Naive thymus-derived CD8-positive, alpha-beta T cell (primary cell): ENCODE measurements at regions not wholly inside any gene's neighbourhood (a gene's known extent, or its start where the extent isn't known, plus 50 kb on each side); places are given as distances from the start of the nearest gene placed in this dataset.

ENCODE experiments used
- ATAC-seq, 2 donors: fragments of 150-1000 bp; cut with Tn5 transposase in 1 of 2; sonication (Bioruptor Pico), chemical (Tn5 transposase) in 1 of 2; 1 replicate in 1 of 2; 2 replicates in 1 of 2; pipeline ENCODE4 v1.10.0; 2021; ENCODE audit warnings: mild to moderate bottlenecking in 2 of 2, moderate library complexity in 2 of 2
- POLR2A ChIA-PET: fragments of 350-600 bp; sonication (Branson Sonifier 250); formaldehyde crosslinking; loops from one replicate; lab custom pipeline; 2021; ENCODE audit warnings: antibody characterized with exemption; lab: Charles Lee
- DNase-seq, 10 donors: peaks; one replicate each; pipeline versions ENCODE4 v3.0.0 to v3.0.0-alpha.2; 2020 to 2022
- H3K27ac Mint-ChIP-seq, 10 donors: one replicate each; pipeline ENCODE4 v1.8.0; 2020 to 2022; ENCODE audit warnings: mild to moderate bottlenecking in 10 of 10, mixed read lengths in 10 of 10, moderate library complexity in 4 of 10, inconsistent platforms in 1 of 10
- H3K27me3 Mint-ChIP-seq, 5 donors: one replicate each; pipeline ENCODE4 v1.8.0; 2021 to 2022; ENCODE audit warnings: mixed read lengths in 5 of 5
- H3K36me3 Mint-ChIP-seq, 3 donors: one replicate each; pipeline ENCODE4 v1.8.0; 2020 to 2022; ENCODE audit warnings: mixed read lengths in 3 of 3, mild to moderate bottlenecking in 2 of 3, inconsistent platforms in 1 of 3
- H3K4me1 Mint-ChIP-seq, 4 donors: one replicate each; pipeline ENCODE4 v1.8.0; 2021 to 2022; ENCODE audit warnings: mixed read lengths in 4 of 4
- H3K4me3 Mint-ChIP-seq, 10 donors: one replicate each; pipeline ENCODE4 v1.8.0; 2020 to 2022; ENCODE audit warnings: mild to moderate bottlenecking in 10 of 10, mixed read lengths in 10 of 10, moderate library complexity in 6 of 10, inconsistent platforms in 1 of 10
- H3K9me3 Mint-ChIP-seq, 9 donors: one replicate each; pipeline ENCODE4 v1.8.0; 2020 to 2022; ENCODE audit warnings: mixed read lengths in 9 of 9, mild to moderate bottlenecking in 3 of 9, inconsistent platforms in 1 of 9, moderate library complexity in 1 of 9

DNA sequence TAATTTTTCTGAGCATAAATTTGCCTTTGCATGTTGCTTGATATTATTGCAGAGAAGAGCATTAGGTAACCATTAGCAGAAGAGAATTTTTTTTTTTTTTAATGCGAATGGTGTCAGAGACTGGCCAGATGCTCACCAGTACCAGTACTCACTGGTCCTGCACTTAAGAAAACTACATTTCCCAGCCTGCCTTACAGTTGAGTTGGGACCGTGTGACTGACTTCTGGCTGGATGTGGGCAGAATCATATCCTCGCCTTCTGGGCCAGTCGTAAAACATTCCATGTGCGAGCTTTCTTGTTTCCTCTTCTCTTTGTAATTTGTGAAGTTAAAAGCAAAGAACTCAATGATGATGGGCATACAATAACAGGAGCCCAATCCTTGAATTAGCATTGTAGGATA lies 132.4 kb downstream of the LRRC30 start:
- no peak for ATAC-seq
- no peak for DNase-seq
- Mint-ChIP-seq H3K9me3 (peaks cover 0 to 8% (median 0%) of the 10 kb centered on the region in 9 donors), H3K4me1 (peaks cover 0 to 3% (median 0%) of the 10 kb centered on the region in 4 donors), H3K4me3 (no peak overlapping the region), H3K36me3 (no peaks in the 10 kb centered on the region), H3K27me3 (peaks cover 0 to 29% (median 3%) of the 10 kb centered on the region in 5 donors), H3K27ac (no peak overlapping the region)
- POLR2A ChIA-PET: no interaction called here

DNA sequence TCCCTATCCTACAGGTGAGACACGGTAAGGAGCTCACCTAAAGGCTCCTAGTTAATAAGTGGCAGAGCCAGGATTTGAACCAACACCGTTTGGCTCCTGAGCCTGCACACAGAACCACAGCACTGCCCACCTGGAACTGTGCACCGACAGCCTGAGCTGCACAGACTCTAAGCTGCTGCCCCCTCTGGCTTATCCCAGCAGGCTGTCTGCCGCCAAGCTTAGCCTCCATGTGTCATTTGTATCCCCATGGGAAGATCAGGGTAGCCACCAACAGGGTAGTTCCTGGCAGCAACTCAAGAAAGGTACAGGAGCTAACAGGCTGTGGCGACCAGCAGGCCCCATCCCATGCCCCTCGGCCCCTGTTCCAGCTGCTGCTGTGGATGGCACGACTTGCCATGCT lies 135.7 kb downstream of the LRRC30 start:
- peaks cover 0 to 8% (median 0%) of the 10 kb centered on the region in 9 donors for H3K9me3 Mint-ChIP-seq
- no peak for DNase-seq
- H3K27me3 Mint-ChIP-seq: peaks cover 0 to 14% (median 0%) of the 10 kb centered on the region in 5 donors
- no peak for ATAC-seq
- H3K36me3 Mint-ChIP-seq: no peaks in the 10 kb centered on the region
- H3K4me1 Mint-ChIP-seq: peaks cover 0 to 14% (median 3%) of the 10 kb centered on the region in 4 donors
- no peak overlapping the region for H3K27ac Mint-ChIP-seq
- H3K4me3 Mint-ChIP-seq: no peak overlapping the region
- POLR2A ChIA-PET: no interaction called here

DNA sequence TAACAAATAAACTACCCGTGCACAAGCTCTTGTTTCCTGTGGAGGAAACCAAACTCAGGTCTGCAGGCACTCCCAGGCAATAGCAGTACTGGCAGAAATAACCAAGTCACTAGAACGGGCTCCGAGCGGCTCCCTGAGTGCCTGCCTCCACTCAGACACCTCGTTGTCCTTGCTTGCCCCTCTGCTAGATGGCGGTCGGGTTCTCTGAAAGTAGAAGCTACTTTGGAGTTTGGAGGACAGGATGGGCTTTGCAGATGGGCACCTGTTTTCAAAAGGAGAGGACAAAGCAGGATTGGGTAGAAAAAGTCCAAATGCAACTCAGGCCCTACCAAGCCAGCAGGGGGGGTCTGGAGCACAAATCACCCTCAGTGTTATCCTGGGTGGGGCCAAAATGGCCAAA lies 136.4 kb downstream of the LRRC30 start:
- ATAC-seq (no peak), DNase-seq (no peak)
- Mint-ChIP-seq H3K27me3 (peaks cover 0 to 16% (median 0%) of the 10 kb centered on the region in 5 donors), H3K36me3 (no peaks in the 10 kb centered on the region), H3K27ac (no peak overlapping the region), H3K4me1 (peaks cover 0 to 14% (median 2%) of the 10 kb centered on the region in 4 donors), H3K9me3 (peaks cover 0 to 8% (median 0%) of the 10 kb centered on the region in 9 donors), H3K4me3 (no peak overlapping the region)
- POLR2A ChIA-PET: no interaction called here

DNA sequence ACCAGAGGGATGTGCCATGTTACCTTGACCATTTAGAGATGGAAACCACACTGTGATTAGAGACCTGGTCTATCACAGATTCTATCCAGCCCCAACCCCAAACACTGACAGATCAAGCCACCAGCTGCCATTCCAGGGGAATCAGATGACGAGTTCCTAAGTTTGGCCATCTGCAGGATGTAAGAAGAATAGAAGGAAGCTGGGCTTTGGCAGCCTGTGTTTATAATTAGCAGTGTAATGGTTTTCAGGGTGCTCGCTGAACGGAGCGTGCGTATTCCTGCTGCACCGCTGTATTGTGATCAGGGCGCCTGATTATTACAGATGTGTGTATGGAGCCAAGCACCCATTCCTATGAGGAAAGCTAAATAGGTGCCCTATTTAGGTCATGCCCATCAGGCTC lies 138.1 kb downstream of the LRRC30 start:
- H3K4me3 Mint-ChIP-seq: no peak overlapping the region
- DNase-seq (no peak), ATAC-seq (no peak)
- H3K4me1 Mint-ChIP-seq: peaks cover 0 to 14% (median 2%) of the 10 kb centered on the region in 4 donors
- peaks cover 0 to 16% (median 0%) of the 10 kb centered on the region in 5 donors for H3K27me3 Mint-ChIP-seq
- POLR2A ChIA-PET: no interaction called here
- no peak overlapping the region for H3K27ac Mint-ChIP-seq
- no peaks in the 10 kb centered on the region for H3K36me3 Mint-ChIP-seq
- peaks cover 0 to 4% (median 0%) of the 10 kb centered on the region in 9 donors for H3K9me3 Mint-ChIP-seq

DNA sequence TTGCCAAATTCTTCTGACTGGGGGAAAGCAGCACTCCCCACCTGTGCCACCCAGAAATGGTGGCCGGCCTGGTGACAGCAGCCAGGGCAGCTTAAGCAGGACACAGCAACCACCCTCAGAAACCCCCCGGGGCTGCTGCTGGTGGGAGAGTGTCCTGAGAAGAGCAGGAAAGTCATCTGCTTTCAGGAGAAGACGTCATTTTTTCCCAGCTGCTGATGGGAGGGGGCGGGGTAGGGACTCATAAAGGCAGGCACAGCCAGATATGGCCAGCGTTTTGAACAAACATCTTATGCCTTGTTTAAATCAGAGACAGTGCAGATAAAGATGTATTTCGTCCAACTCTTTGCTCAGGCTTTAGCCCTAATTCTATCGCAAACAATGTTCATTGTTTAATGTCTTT lies 139.5 kb downstream of the LRRC30 start:
- Mint-ChIP-seq H3K4me3 (no peak overlapping the region), H3K36me3 (no peaks in the 10 kb centered on the region), H3K27ac (no peak overlapping the region), H3K9me3 (peaks cover 0 to 6% (median 2%) of the 10 kb centered on the region in 9 donors), H3K4me1 (peaks cover 0 to 14% (median 2%) of the 10 kb centered on the region in 4 donors), H3K27me3 (peaks cover 0 to 12% (median 0%) of the 10 kb centered on the region in 5 donors)
- DNase-seq: no peak
- no peak for ATAC-seq
- POLR2A ChIA-PET: no interaction called here

DNA sequence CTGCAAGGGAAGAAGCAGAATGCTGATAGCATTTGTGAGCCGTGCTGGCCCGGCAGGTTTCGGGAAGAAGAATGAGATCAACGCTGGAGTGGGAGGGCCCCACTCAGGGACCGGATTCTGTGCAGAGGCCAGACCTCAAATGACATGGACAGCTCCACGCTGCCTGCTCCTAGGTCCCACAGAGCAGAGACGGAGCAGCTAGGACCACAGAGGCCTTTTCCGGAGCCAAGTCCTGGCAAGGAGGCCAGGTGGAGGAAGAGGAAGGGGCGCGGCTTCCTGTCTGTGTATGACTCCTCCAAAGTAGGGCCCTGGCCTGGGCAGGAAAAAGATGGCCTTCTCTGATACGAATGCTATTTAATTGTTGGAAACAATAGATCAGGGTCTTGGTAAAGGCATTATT lies 139.9 kb downstream of the LRRC30 start:
- H3K27ac Mint-ChIP-seq: no peak overlapping the region
- peaks cover 0 to 12% (median 0%) of the 10 kb centered on the region in 5 donors for H3K27me3 Mint-ChIP-seq
- H3K4me1 Mint-ChIP-seq: peaks cover 0 to 14% (median 2%) of the 10 kb centered on the region in 4 donors
- peaks cover 0 to 10% (median 3%) of the 10 kb centered on the region in 9 donors for H3K9me3 Mint-ChIP-seq
- DNase-seq (no peak), ATAC-seq (no peak)
- H3K36me3 Mint-ChIP-seq: no peaks in the 10 kb centered on the region
- POLR2A ChIA-PET: no interaction called here
- H3K4me3 Mint-ChIP-seq: no peak overlapping the region

DNA sequence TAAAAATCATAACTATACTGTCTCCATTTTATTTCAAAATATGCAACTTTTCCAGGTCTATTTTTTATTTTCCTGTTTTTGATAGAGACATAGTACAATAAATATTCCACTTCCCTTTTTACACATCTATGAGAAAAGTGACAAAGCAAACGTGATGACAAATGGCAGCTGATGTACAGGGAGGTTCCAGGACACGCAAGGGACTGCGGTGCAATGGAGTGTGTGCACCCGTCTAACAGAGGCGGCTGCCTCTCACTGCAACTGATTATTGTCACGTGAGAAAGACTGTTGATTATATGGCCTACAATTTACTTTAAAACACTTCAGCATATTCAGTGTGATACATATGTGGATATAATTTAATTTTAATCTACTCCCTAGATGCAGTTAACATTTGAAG lies 142.6 kb downstream of the LRRC30 start:
- H3K4me3 Mint-ChIP-seq: no peak overlapping the region

DNA sequence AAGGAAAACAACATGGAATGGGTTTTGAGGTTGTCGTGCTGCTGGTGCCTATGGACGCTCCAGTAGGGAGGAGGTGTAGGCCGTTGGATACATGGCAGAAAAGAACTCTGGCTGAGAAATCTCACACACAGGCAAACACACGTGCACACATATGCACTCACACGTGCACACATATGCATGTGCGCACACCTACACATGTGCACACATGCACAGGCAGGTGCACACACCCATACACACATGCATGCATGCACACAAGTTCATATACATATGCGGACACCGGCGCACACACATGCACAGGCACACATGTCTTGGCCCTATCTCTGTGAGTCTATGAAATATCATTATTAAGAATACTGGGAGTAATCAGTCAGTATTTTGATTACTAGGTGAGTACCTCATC lies 150.4 kb downstream of the LRRC30 start:
- Mint-ChIP-seq H3K36me3 (peaks cover 0 to 13% (median 0%) of the 10 kb centered on the region in 3 donors), H3K4me3 (no peak overlapping the region), H3K9me3 (peaks cover 0 to 22% (median 12%) of the 10 kb centered on the region in 9 donors), H3K27me3 (peaks cover 0 to 9% (median 2%) of the 10 kb centered on the region in 5 donors), H3K4me1 (no peaks in the 10 kb centered on the region), H3K27ac (no peak overlapping the region)
- DNase-seq (no peak), ATAC-seq (no peak)
- POLR2A ChIA-PET: no interaction called here

More for the DNA sequence above, 142.6 kb downstream of the LRRC30 start:
- peaks cover 0 to 33% (median 9%) of the 10 kb centered on the region in 9 donors for H3K9me3 Mint-ChIP-seq
- no peak overlapping the region for H3K27ac Mint-ChIP-seq
- H3K4me1 Mint-ChIP-seq: peaks cover 0 to 14% (median 2%) of the 10 kb centered on the region in 4 donors
- ATAC-seq (no peak), DNase-seq (no peak)
- peaks cover 0 to 7% (median 0%) of the 10 kb centered on the region in 3 donors for H3K36me3 Mint-ChIP-seq
- H3K27me3 Mint-ChIP-seq: peaks cover 0 to 7% (median 0%) of the 10 kb centered on the region in 5 donors
- POLR2A ChIA-PET: no interaction called here

DNA sequence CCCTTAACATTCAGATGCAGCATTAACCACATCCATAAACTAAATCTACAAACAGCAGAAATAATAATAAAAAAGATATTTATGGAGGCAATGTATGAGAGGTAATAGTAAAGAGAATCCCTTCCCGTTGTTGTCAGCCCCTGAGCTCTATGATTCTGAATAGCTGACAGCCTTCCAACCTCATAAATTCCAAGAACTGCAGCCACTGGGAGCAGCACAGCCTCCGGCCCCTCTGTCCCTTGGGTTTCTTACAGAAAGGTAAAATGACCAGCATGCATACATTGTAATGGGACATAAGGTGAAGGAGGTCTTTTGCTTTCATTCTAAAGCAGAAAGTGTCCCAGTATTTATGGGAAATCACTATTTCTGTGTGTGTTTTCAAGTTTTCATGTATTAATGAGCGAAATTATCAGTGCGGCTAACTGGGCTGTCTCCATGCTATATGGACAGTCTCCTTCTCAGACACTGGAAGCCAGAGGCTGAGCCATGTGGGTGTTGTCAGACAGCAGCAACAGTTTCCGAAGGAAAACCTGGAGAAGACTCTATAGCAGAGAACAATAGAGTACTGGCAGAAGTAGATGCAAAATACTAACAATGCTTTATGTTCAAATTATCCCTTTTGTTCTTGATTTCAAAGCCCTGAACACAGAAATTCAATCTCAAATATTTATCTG lies 151.6 kb downstream of the LRRC30 start:
- Mint-ChIP-seq H3K4me3 (no peak overlapping the region), H3K4me1 (no peaks in the 10 kb centered on the region), H3K9me3 (peaks cover 0 to 19% (median 9%) of the 10 kb centered on the region in 9 donors), H3K27me3 (peaks cover 0 to 9% (median 2%) of the 10 kb centered on the region in 5 donors), H3K36me3 (peaks cover 0 to 9% (median 0%) of the 10 kb centered on the region in 3 donors), H3K27ac (no peak overlapping the region)
- no peak for ATAC-seq
- POLR2A ChIA-PET: no interaction called here
- DNase-seq: no peak

DNA sequence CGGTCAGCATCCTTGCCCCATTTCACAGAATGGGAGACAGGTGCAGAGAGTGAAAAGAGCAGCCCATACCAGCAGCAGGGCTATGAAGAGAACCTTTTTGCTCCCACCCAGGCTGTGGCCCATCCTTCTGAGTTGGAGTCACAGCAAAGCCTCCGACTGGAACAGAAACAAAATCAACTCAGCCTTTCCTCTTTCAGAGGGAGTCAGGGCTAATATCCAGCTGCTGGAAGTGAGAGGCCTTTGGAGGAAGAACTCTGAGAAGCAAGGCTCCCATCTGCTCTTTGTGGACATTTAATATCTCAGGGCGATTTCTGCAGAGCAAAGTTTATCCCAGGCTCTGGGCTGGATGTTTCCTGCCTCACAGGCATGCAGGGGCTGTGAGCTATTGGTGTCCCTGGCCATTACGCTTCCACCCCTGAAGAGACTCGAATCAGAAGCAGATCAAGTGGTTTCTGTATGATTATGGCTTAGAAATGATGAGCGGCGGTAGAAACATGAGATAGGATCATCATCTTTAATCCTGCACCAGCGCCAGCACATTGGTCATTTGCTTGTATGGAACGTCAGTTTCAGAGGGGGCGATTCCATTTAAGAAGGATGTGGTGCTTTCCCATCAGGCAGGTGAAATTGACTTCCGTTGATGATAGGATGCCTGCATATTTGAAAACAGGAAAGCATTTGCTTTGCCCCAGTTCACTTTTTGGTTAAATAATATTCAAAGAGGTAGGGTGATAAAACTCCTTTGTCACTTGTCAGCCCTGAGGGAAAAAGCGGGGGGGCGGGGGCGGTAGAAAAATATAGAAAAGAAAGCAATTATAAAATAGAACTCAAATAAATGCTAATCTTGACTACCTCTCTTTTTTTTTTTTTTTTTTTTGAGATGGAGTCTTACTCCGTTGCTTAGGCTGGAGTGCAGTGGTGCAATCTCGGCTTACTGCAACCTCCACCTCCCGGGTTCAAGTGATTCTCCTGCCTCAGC lies 152.4 kb downstream of the LRRC30 start:
- Mint-ChIP-seq H3K4me1 (no peaks in the 10 kb centered on the region), H3K4me3 (no peak overlapping the region), H3K27ac (no peak overlapping the region), H3K36me3 (peaks cover 0 to 9% (median 0%) of the 10 kb centered on the region in 3 donors), H3K9me3 (peaks cover 0 to 19% (median 5%) of the 10 kb centered on the region in 9 donors), H3K27me3 (peaks cover 0 to 9% (median 2%) of the 10 kb centered on the region in 5 donors)
- POLR2A ChIA-PET: no interaction called here
- DNase-seq (no peak), ATAC-seq (no peak)

DNA sequence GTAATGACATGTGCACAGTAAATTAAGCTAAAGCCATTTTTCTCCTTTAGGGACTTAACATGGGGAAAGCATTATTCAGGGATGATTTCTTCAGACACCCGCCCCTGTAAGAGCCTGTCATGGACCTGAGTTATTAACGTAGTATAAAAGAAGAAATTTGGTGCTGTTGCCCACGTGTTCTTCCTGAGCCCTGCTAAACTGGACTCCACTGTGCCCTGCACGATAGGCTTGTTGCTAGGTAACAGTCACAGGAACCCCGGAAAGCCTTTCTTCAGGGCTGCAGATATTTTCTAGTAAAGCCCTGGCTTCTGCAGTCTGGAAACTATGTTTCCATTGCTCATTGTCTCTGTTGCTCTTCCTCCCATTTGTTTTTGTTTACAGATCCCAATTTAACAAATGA lies 157.9 kb downstream of the LRRC30 start:
- Mint-ChIP-seq H3K36me3 (peaks cover 0 to 9% (median 0%) of the 10 kb centered on the region in 3 donors), H3K27me3 (peaks cover 0 to 9% (median 0%) of the 10 kb centered on the region in 5 donors), H3K9me3 (peaks cover 0 to 28% (median 2%) of the 10 kb centered on the region in 9 donors), H3K4me3 (no peak overlapping the region), H3K27ac (no peak overlapping the region), H3K4me1 (no peaks in the 10 kb centered on the region)
- POLR2A ChIA-PET: no interaction called here
- no peak for DNase-seq
- ATAC-seq: no peak

DNA sequence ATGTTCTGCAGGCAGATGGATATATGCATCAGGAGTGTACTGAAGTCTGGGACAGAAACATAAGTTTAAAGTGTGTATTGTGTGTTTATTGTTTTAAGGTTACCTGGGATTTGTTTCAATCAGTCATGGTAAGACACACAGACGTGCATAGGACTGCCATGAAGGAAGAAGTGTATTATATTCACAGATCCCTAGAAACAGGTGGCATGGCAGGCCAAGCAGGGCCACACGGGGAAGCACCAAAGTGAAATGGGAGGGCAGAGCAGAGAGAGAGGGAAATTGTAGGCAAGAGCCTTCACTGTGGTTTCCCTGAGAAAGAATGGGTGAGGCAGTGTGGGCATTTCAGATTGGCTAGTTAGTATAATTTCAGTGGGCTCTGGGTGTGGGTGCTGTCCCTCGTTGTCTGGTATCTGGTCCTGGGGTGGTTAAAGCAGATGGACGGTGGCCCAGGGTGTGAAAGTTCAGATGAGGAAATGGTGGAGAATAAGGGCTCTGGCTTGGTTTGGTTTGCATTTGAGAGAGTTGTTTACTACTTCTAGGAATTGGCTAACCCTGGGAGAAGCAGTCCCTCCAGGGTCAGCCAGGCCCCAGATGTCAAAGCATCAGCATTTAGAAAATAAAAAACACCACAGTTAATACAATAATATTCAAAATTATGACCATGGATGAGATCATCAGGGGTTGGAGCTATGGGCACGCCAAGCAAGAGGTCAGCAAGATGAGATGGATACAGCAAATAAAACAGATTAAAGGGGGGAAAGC lies 160.0 kb downstream of the LRRC30 start:
- POLR2A ChIA-PET: no interaction called here
- H3K9me3 Mint-ChIP-seq: peaks cover 0 to 18% (median 2%) of the 10 kb centered on the region in 9 donors
- DNase-seq (no peak), ATAC-seq (no peak)
- peaks cover 0 to 4% (median 0%) of the 10 kb centered on the region in 3 donors for H3K36me3 Mint-ChIP-seq
- no peaks in the 10 kb centered on the region for H3K4me1 Mint-ChIP-seq
- no peak overlapping the region for H3K27ac Mint-ChIP-seq
- peaks cover 0 to 2% (median 0%) of the 10 kb centered on the region in 5 donors for H3K27me3 Mint-ChIP-seq
- no peak overlapping the region for H3K4me3 Mint-ChIP-seq
